HepG2 (cell line): ENCODE measurements at regions not wholly inside any gene's neighbourhood (a gene's known extent, or its start where the extent isn't known, plus 50 kb on each side); places are given as distances from the start of the nearest gene placed in this dataset.

Experiments used
- ATAC-seq: fragments of 200-7000 bp; cut with Tn5 transposase; 3 replicates; pipeline ENCODE4 v1.9.1; 2020; ENCODE audit warnings: mild to moderate bottlenecking, moderate library complexity
- BruUV-seq: library from RNA; stranded (reverse); fragments of 400-500 nt; replicated peaks from 2 replicates; lab custom pipeline; 2021; lab: Mats Ljungman, UMichigan
- CTCF ChIA-PET: fragments of 300-600 bp; formaldehyde crosslinking; extraction: SDS; loops from one replicate; lab custom pipeline; 2021; ENCODE audit warnings: low total read pairs, inconsistent platforms, low intra/inter-chr PET ratio; lab: Yijun Ruan, JAX
- POLR2A ChIA-PET: fragments of 350-600 bp; sonication (Branson Sonifier 250); formaldehyde crosslinking; loops from one replicate; lab custom pipeline; 2020; ENCODE audit warnings: antibody characterized with exemption, inconsistent platforms; lab: Yijun Ruan, JAX
- DNase-seq: peaks from one replicate; pipeline ENCODE4 v3.0.0-alpha.2; 2015; ENCODE audit warnings: low spot score
- FAIRE-seq: peaks from 3 replicates; lab custom pipeline; 2011; peaks lifted over from hg19 to GRCh38; lab: Jason Lieb, UNC
- H2AFZ ChIP-seq: one replicate; pipeline ENCODE4 v1.6.1; 2011; ENCODE audit warnings: low read length, inconsistent platforms
- H3K27ac ChIP-seq: fragments of 300-600 bp; 3 replicates; pipeline ENCODE4 v1.8.0; 2011; ENCODE audit warnings: mixed run types, mild to moderate bottlenecking, mixed read lengths, low read length, inconsistent platforms; ENCODE audit not compliant: insufficient read depth; ENCODE audit errors: extremely low read length
- H3K27me3 ChIP-seq, 2 experiments: fragments of 200-600 bp in 1 of 2; 2 replicates in 1 of 2; 3 replicates in 1 of 2; pipeline versions ENCODE4 v1.6.0 to v1.8.0; 2011; ENCODE audit warnings: low read length in 2 of 2, mild to moderate bottlenecking in 2 of 2, moderate library complexity in 2 of 2, inconsistent platforms in 1 of 2; ENCODE audit not compliant: insufficient read depth in 2 of 2, control insufficient read depth in 1 of 2
- H3K36me3 ChIP-seq, 2 experiments: fragments of 200-600 bp in 1 of 2; replicated peaks in 1 of 2; 2 replicates in 1 of 2; 3 replicates in 1 of 2; pipeline versions ENCODE4 v1.5.1 to v1.8.0; 2011; ENCODE audit warnings: low read length in 2 of 2, inconsistent platforms in 1 of 2; ENCODE audit not compliant: insufficient read depth in 2 of 2, control insufficient read depth in 1 of 2
- H3K4me1 ChIP-seq: 2 replicates; pipeline ENCODE4 v1.5.1; 2012; ENCODE audit warnings: low read length, inconsistent platforms; ENCODE audit not compliant: insufficient read depth
- H3K4me2 ChIP-seq: 2 replicates; pipeline ENCODE4 v1.6.0; 2011; ENCODE audit warnings: low read depth, low read length, inconsistent platforms
- H3K4me3 ChIP-seq, 3 experiments: fragments of 200-600 bp in 1 of 3; sonication (generic), shearing (Covaris generic) in 1 of 3; replicated peaks in 1 of 3; 2 replicates each; pipeline ENCODE4 v1.5.1; 2011 to 2016; ENCODE audit warnings: low read length in 3 of 3, inconsistent platforms in 2 of 3, low read depth in 2 of 3, mild to moderate bottlenecking in 2 of 3, control low read depth in 1 of 3, mixed read lengths in 1 of 3; ENCODE audit not compliant: insufficient read depth in 1 of 3
- H3K79me2 ChIP-seq: one replicate; pipeline ENCODE4 v1.6.1; 2011; ENCODE audit warnings: low read length, inconsistent platforms; ENCODE audit not compliant: insufficient read depth
- H3K9ac ChIP-seq: 2 replicates; pipeline ENCODE4 v1.6.0; 2011; ENCODE audit warnings: mild to moderate bottlenecking, low read depth, low read length, inconsistent platforms; ENCODE audit not compliant: insufficient read depth
- H3K9me3 ChIP-seq: 2 replicates; pipeline ENCODE4 v1.5.1; 2012; ENCODE audit warnings: mild to moderate bottlenecking, low read length
- H4K20me1 ChIP-seq: 2 replicates; pipeline ENCODE4 v1.6.0; 2011; ENCODE audit warnings: inconsistent platforms, mild to moderate bottlenecking, low read length, moderate library complexity; ENCODE audit not compliant: insufficient read depth
- HMG20B ChIP-seq: conservative IDR thresholded peaks from 2 replicates; pipeline ENCODE4 v1.6.1; 2016; ENCODE audit warnings: missing genetic modification reagents, missing compliant biosample characterization
- PAF1 ChIP-seq: IDR thresholded peaks from 2 replicates; pipeline ENCODE4 v1.6.1; 2016; ENCODE audit warnings: missing genetic modification reagents, missing compliant biosample characterization
- PAWR ChIP-seq: sonication (generic); formaldehyde crosslinking; IDR thresholded peaks from 2 replicates; pipeline ENCODE4 v1.4.0; 2020; ENCODE audit warnings: missing genetic modification reagents, mild to moderate bottlenecking, borderline replicate concordance
- REPIN1 ChIP-seq: sonication (generic); formaldehyde crosslinking; IDR thresholded peaks from 2 replicates; pipeline ENCODE4 v1.8.0; 2022; ENCODE audit warnings: missing genetic modification reagents, low read depth, mild to moderate bottlenecking, borderline replicate concordance
- RERE ChIP-seq: IDR thresholded peaks from 2 replicates; pipeline ENCODE4 v1.6.1; 2016; ENCODE audit warnings: low read depth, missing genetic modification reagents, missing compliant biosample characterization
- RNF2 ChIP-seq: fragments of 450-650 bp; conservative IDR thresholded peaks from 2 replicates; pipeline ENCODE4 v1.6.1; 2016; ENCODE audit warnings: low read depth
- ZNF34 ChIP-seq: sonication (generic); formaldehyde crosslinking; IDR thresholded peaks from 2 replicates; pipeline ENCODE4 v1.4.0; 2020; ENCODE audit warnings: mild to moderate bottlenecking, missing genetic modification reagents, borderline replicate concordance
- ZNF616 ChIP-seq: sonication (generic); formaldehyde crosslinking; IDR thresholded peaks from 2 replicates; pipeline ENCODE4 v1.5.0; 2020; ENCODE audit warnings: low read depth, mild to moderate bottlenecking, missing genetic modification reagents
- ZNF619 ChIP-seq: sonication (generic); formaldehyde crosslinking; IDR thresholded peaks from 2 replicates; pipeline ENCODE4 v1.4.0; 2020; ENCODE audit warnings: mild to moderate bottlenecking, missing genetic modification reagents
- ZNF7 ChIP-seq: IDR thresholded peaks from 2 replicates; pipeline ENCODE4 v1.6.1; 2016; ENCODE audit warnings: missing biosample characterization, missing genetic modification reagents
- ZNF766 ChIP-seq: sonication (generic); formaldehyde crosslinking; IDR thresholded peaks from 2 replicates; pipeline ENCODE4 v1.5.0; 2020; ENCODE audit warnings: missing genetic modification reagents, borderline replicate concordance
- WGBS: methylation state at CpG from one replicate; pipeline ENCODE4 v1.1.6; 2017; ENCODE audit warnings: low lambda C conversion rate; 5-methylcytosine and 5-hydroxymethylcytosine counted together
- in situ Hi-C: cut with HindIII; loops from 2 replicates; pipeline ENCODE4 v1.10.0; 2017; ENCODE audit warnings: low pct_unique_long_range_greater_than_20kb; ENCODE audit not compliant: extremely low pct_ligation_motif_present
- intact Hi-C: fragments of 100-400 bp; cut with micrococcal nuclease; formaldehyde crosslinking; loops from one replicate; pipeline ENCODE4 v1.10.0; 2022; ENCODE audit not compliant: unreplicated experiment
- TF ChIP-seq, protein P1 (sequence below): sonication (generic); formaldehyde crosslinking; IDR thresholded peaks from 2 replicates; pipeline ENCODE4 v1.5.0; 2020; ENCODE audit warnings: mild to moderate bottlenecking, missing genetic modification reagents
- TF ChIP-seq, protein P2 (sequence below): sonication (generic); formaldehyde crosslinking; IDR thresholded peaks from 2 replicates; pipeline ENCODE4 v1.8.0; 2023; ENCODE audit warnings: mild to moderate bottlenecking, missing genetic modification reagents

DNA sequence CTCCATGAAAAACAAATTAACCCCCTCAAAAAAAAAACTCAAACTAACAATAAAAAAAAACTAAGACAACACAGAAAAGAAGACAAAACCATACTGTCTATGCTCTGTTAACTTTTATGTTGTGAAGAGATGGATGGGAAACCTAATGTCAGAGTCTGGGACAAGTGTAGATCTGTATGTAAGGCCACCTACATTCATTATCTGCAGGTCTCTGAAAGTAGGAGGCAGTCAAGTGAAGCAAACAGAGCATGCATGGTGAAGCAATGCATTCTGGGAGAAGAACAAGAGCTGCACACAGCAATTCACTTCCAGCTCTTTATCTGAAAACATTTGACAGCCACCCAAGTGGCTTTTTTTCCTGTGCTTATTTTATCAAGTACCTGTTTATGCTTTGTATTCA, 452.0 kb downstream of the EPHA7 start:
- Histone ChIP-seq H2AFZ (no peak overlapping the region), H3K9me3 (no peaks in the 10 kb centered on the region), H3K4me2 (no peak overlapping the region)
- CTCF ChIA-PET = no interaction called here
- TF ChIP-seq, protein P1, sequence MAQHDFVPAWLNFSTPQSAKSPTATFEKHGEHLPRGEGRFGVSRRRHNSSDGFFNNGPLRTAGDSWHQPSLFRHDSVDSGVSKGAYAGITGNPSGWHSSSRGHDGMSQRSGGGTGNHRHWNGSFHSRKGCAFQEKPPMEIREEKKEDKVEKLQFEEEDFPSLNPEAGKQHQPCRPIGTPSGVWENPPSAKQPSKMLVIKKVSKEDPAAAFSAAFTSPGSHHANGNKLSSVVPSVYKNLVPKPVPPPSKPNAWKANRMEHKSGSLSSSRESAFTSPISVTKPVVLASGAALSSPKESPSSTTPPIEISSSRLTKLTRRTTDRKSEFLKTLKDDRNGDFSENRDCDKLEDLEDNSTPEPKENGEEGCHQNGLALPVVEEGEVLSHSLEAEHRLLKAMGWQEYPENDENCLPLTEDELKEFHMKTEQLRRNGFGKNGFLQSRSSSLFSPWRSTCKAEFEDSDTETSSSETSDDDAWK (CRISPR knock-in tag) = no peak
- no peak for TF ChIP-seq ZNF7
- TF ChIP-seq ZNF34 (CRISPR knock-in tag) = no peak
- TF ChIP-seq ZNF619 (CRISPR knock-in tag) = no peak
- no peak for TF ChIP-seq PAWR (CRISPR knock-in tag)
- TF ChIP-seq RNF2 = no peak
- TF ChIP-seq, all 625 proteins: peak for 0
- FAIRE-seq = no peak
- no peaks in the 10 kb centered on the region for H3K36me3 ChIP-seq
- H3K4me1 ChIP-seq = no peaks in the 10 kb centered on the region
- intact Hi-C loops = no loop called here
- H3K4me3 ChIP-seq = no peak overlapping the region
- H4K20me1 ChIP-seq = no peaks in the 10 kb centered on the region
- no peak overlapping the region for H3K27ac ChIP-seq
- in situ Hi-C loops = no loop called here
- no TSS peak for BruUV-seq
- no peak for DNase-seq
- H3K79me2 ChIP-seq = no peaks in the 10 kb centered on the region
- no peaks in the 10 kb centered on the region for H3K27me3 ChIP-seq
- POLR2A ChIA-PET = no interaction called here
- H3K9ac ChIP-seq = no peak overlapping the region
- ATAC-seq = no peak

- H3K4me2 ChIP-seq = no peak overlapping the region
- no peak for DNase-seq
- no peaks in the 10 kb centered on the region for H3K27me3 ChIP-seq
- H4K20me1 ChIP-seq = no peaks in the 10 kb centered on the region
- H3K27ac ChIP-seq = no peak overlapping the region
- no peaks in the 10 kb centered on the region for H3K36me3 ChIP-seq
- in situ Hi-C loops (no loop called here), intact Hi-C loops (no loop called here)
- POLR2A ChIA-PET = no interaction called here
- peaks cover 18% of the 10 kb centered on the region; the same call in 1 of the 2 replicates for H3K9me3 ChIP-seq
- H2AFZ ChIP-seq = no peak overlapping the region
- no peaks in the 10 kb centered on the region for H3K79me2 ChIP-seq
- no peak overlapping the region for H3K4me3 ChIP-seq
- ATAC-seq = no peak
- BruUV-seq = no TSS peak
- H3K4me1 ChIP-seq = no peaks in the 10 kb centered on the region
- CTCF ChIA-PET = no interaction called here
- TF ChIP-seq, protein P2, sequence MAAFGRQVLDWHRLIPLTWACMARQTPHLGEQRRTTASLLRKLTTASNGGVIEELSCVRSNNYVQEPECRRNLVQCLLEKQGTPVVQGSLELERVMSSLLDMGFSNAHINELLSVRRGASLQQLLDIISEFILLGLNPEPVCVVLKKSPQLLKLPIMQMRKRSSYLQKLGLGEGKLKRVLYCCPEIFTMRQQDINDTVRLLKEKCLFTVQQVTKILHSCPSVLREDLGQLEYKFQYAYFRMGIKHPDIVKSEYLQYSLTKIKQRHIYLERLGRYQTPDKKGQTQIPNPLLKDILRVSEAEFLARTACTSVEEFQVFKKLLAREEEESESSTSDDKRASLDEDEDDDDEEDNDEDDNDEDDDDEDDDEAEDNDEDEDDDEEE (CRISPR knock-in tag) = no peak
- TF ChIP-seq REPIN1 (CRISPR knock-in tag) = no peak
- no peak for TF ChIP-seq PAF1 (CRISPR knock-in tag)
- TF ChIP-seq HMG20B (CRISPR knock-in tag) = no peak
- no peak for TF ChIP-seq ZNF766 (CRISPR knock-in tag)
- TF ChIP-seq ZNF616 (CRISPR knock-in tag) = no peak
- TF ChIP-seq RERE (CRISPR knock-in tag) = no peak
- no peak overlapping the region for H3K9ac ChIP-seq
- 0% methylated on average over 1 of the region's 1 CpG for WGBS
- no peak for FAIRE-seq
Measured at GRCh38 chr6:92962846-92963245, 456.5 kb downstream of the EPHA7 start.
